SK-N-SH (cell line): ENCODE measurements at regions not wholly inside any gene's neighbourhood (a gene's known extent, or its start where the extent isn't known, plus 50 kb on each side); places are given as distances from the start of the nearest gene placed in this dataset.

Experiments
- CTCF ChIA-PET: fragments of 300-600, 350-600 bp; formaldehyde crosslinking; extraction: SDS; loops from one replicate; lab custom pipeline; 2021; lab: Yijun Ruan, JAX
- POLR2A ChIA-PET: fragments of 350-600 bp; sonication (Branson Sonifier 250); formaldehyde crosslinking; extraction: SDS; loops from one replicate; lab custom pipeline; 2020; ENCODE audit warnings: antibody characterized with exemption, inconsistent platforms; lab: Yijun Ruan, JAX
- DNase-seq: peaks from one replicate; pipeline ENCODE4 v3.0.0; 2012
- H2AFZ ChIP-seq: fragments of 200-600 bp; sonication (generic); 2 replicates; pipeline ENCODE4 v1.8.1; 2016; ENCODE audit warnings: antibody characterized with exemption, mild to moderate bottlenecking, low read depth
- H3F3A ChIP-seq: fragments of 200-600 bp; sonication (generic); replicated peaks from 2 replicates; pipeline ENCODE3; 2016; ENCODE audit warnings: antibody characterized with exemption, mild to moderate bottlenecking; ENCODE audit not compliant: insufficient read depth
- H3K27ac ChIP-seq, 2 experiments: fragments of 200-500 bp in 1 of 2; fragments of 200-600 bp in 1 of 2; sonication (Bioruptor generic) in 1 of 2; sonication (generic), shearing (Covaris generic) in 1 of 2; 2 replicates each; pipeline versions ENCODE4 v1.5.1 to v1.6.1; 2014 to 2016; ENCODE audit warnings: low read depth in 2 of 2, inconsistent platforms in 1 of 2, low read length in 1 of 2, mild to moderate bottlenecking in 1 of 2, mixed read lengths in 1 of 2
- H3K27me3 ChIP-seq: fragments of 200-600 bp; sonication (generic), shearing (Covaris generic); 2 replicates; pipeline ENCODE4 v1.6.1; 2016; ENCODE audit warnings: mixed run types; ENCODE audit not compliant: insufficient read depth
- H3K36me3 ChIP-seq, 2 experiments: fragments of 200-500 bp in 1 of 2; fragments of 200-600 bp in 1 of 2; sonication (Bioruptor generic) in 1 of 2; sonication (generic) in 1 of 2; replicated peaks in 1 of 2; 2 replicates each; pipeline versions ENCODE3 to v1.5.1; 2014 to 2016; ENCODE audit warnings: low read length in 1 of 2, mild to moderate bottlenecking in 1 of 2; ENCODE audit not compliant: insufficient read depth in 2 of 2, control insufficient read depth in 1 of 2
- H3K4me1 ChIP-seq, 2 experiments: fragments of 200-500 bp in 1 of 2; fragments of 200-600 bp in 1 of 2; sonication (Bioruptor generic) in 1 of 2; sonication (generic), shearing (Covaris generic) in 1 of 2; 2 replicates each; pipeline versions ENCODE4 v1.5.1 to v1.6.1; 2014 to 2016; ENCODE audit warnings: low read depth in 1 of 2, low read length in 1 of 2, mixed run types in 1 of 2; ENCODE audit not compliant: insufficient read depth in 2 of 2, control insufficient read depth in 1 of 2
- H3K4me2 ChIP-seq: fragments of 200-600 bp; sonication (generic), shearing (Covaris generic); 2 replicates; pipeline ENCODE4 v1.6.1; 2017; ENCODE audit warnings: mixed run types
- H3K4me3 ChIP-seq, 2 experiments: fragments of 200-500 bp in 1 of 2; fragments of 200-600 bp in 1 of 2; sonication (Bioruptor generic) in 1 of 2; sonication (generic), shearing (Covaris generic) in 1 of 2; 2 replicates each; pipeline versions ENCODE4 v1.5.1 to v1.8.1; 2014 to 2016; ENCODE audit warnings: low read depth in 2 of 2, inconsistent platforms in 1 of 2, low read length in 1 of 2, mild to moderate bottlenecking in 1 of 2, mixed read lengths in 1 of 2, moderate library complexity in 1 of 2
- H3K79me2 ChIP-seq: fragments of 200-600 bp; sonication (generic); 2 replicates; pipeline ENCODE4 v1.8.1; 2017; ENCODE audit warnings: mild to moderate bottlenecking; ENCODE audit not compliant: insufficient read depth
- H3K9ac ChIP-seq: fragments of 200-600 bp; sonication (generic); 2 replicates; pipeline ENCODE4 v1.6.1; 2017; ENCODE audit warnings: mixed run types
- H3K9me2 ChIP-seq: fragments of 200-600 bp; sonication (generic); 2 replicates; pipeline ENCODE4 v1.6.1; 2017; ENCODE audit warnings: mixed run types
- H3K9me3 ChIP-seq: fragments of 200-600 bp; sonication (generic); 2 replicates; pipeline ENCODE4 v1.6.1; 2017; ENCODE audit warnings: mixed run types, mild to moderate bottlenecking, moderate library complexity
- H4K20me1 ChIP-seq: fragments of 200-600 bp; sonication (generic); 2 replicates; pipeline ENCODE4 v1.6.1; 2017; ENCODE audit warnings: mild to moderate bottlenecking, mixed run types; ENCODE audit not compliant: insufficient read depth
- EZH2phosphoT487 ChIP-seq: fragments of 200-600 bp; sonication (generic); IDR thresholded peaks from 2 replicates; pipeline ENCODE4 v1.6.1; 2017; ENCODE audit warnings: low read depth, mixed run types, mild to moderate bottlenecking, antibody characterized with exemption, moderate library complexity, borderline replicate concordance
- FOXJ3 ChIP-seq: sonication (generic); formaldehyde crosslinking; IDR thresholded peaks from 2 replicates; pipeline ENCODE4 v1.5.1; 2020; ENCODE audit warnings: mild to moderate bottlenecking, missing genetic modification reagents
- FOXM1 ChIP-seq: IDR thresholded peaks from 2 replicates; pipeline ENCODE4 v1.4.0; 2012; ENCODE audit warnings: low read depth, mild to moderate bottlenecking
- IRF3 ChIP-seq: fragments of 150-350 bp; IDR thresholded peaks from 2 replicates; pipeline ENCODE4 v1.6.1; 2016; ENCODE audit warnings: mild to moderate bottlenecking, low read depth, low read length
- MAX ChIP-seq: IDR thresholded peaks from 2 replicates; pipeline ENCODE4 v1.4.0; 2012; ENCODE audit warnings: low read depth
- MXI1 ChIP-seq: IDR thresholded peaks from 2 replicates; pipeline ENCODE4 v1.6.1; 2012; ENCODE audit warnings: mild to moderate bottlenecking, low read depth, low read length, improper control_type of control experiment
- NFIC ChIP-seq: IDR thresholded peaks from 2 replicates; pipeline ENCODE4 v1.4.0; 2012; ENCODE audit warnings: borderline replicate concordance
- NRF1 ChIP-seq: IDR thresholded peaks from 2 replicates; pipeline ENCODE4 v1.6.1; 2012; ENCODE audit warnings: low read depth, mild to moderate bottlenecking, low read length
- POLR2AphosphoS5 ChIP-seq: IDR thresholded peaks from 2 replicates; pipeline ENCODE4 v1.6.1; 2012; ENCODE audit warnings: low read depth, low read length
- RCOR1 ChIP-seq: fragments of 150-350 bp; IDR thresholded peaks from 2 replicates; pipeline ENCODE4 v1.6.1; 2017; ENCODE audit warnings: antibody characterized with exemption, low read length
- RFX5 ChIP-seq: IDR thresholded peaks from 2 replicates; pipeline ENCODE4 v1.6.1; 2012; ENCODE audit warnings: mild to moderate bottlenecking, improper control_type of control experiment, low read length
- RXRA ChIP-seq: IDR thresholded peaks from 2 replicates; pipeline ENCODE4 v1.4.0; 2012; ENCODE audit warnings: low read depth, mild to moderate bottlenecking, borderline replicate concordance
- SMC3 ChIP-seq: IDR thresholded peaks from 2 replicates; pipeline ENCODE4 v1.6.1; 2012; ENCODE audit warnings: low read depth, low read length, improper control_type of control experiment
- TCF12 ChIP-seq: IDR thresholded peaks from 2 replicates; pipeline ENCODE4 v1.4.0; 2012
- USF2 ChIP-seq: fragments of 150-350 bp; IDR thresholded peaks from 2 replicates; pipeline ENCODE4 v1.6.1; 2017; ENCODE audit warnings: antibody characterized with exemption, low read length, low read depth, borderline replicate concordance
- YY1 ChIP-seq: IDR thresholded peaks from 2 replicates; pipeline ENCODE4 v1.4.0; 2012; ENCODE audit warnings: low read depth, mild to moderate bottlenecking
- WGBS: methylation state at CpG from one replicate; pipeline ENCODE4 v1.1.6; 2017; ENCODE audit warnings: low lambda C conversion rate; 5-methylcytosine and 5-hydroxymethylcytosine counted together

- no peak overlapping the region for H3K4me3 ChIP-seq
- no peaks in the 10 kb centered on the region for H3K36me3 ChIP-seq
- CTCF ChIA-PET, result interaction anchor here (1.2 kb wide), 1 partner anchor 9 kb away, joined by 5 read pairs; no protein-coding TSS in a partner anchor
- H2AFZ ChIP-seq, result no peak overlapping the region
- 0% methylated on average over 1 of the region's 1 CpG for whole genome bisulfite sequencing
- POLR2A ChIA-PET, result no interaction called here
- no peaks in the 10 kb centered on the region for H3K27me3 ChIP-seq
- no peaks in the 10 kb centered on the region for H4K20me1 ChIP-seq
- H3F3A ChIP-seq, result no peaks in the 10 kb centered on the region
- H3K9ac ChIP-seq, result no peak overlapping the region
- no peaks in the 10 kb centered on the region; the same call in 1 of the 2 replicates for H3K9me3 ChIP-seq
- no peaks in the 10 kb centered on the region for H3K9me2 ChIP-seq
- DNase-seq, result no peak
- H3K79me2 ChIP-seq, result no peaks in the 10 kb centered on the region
- TF ChIP-seq NFIC, result no peak
- no peak for TF ChIP-seq RCOR1
- no peak overlapping the region for H3K27ac ChIP-seq
- H3K4me1 ChIP-seq, result no peaks in the 10 kb centered on the region
- no peak overlapping the region for H3K4me2 ChIP-seq
These were observed 325.4 kb downstream of the PID1 start for GRCh38 chr2:228945710-228946109.

GRCh38 chr2:228942856-228943255 is 328.2 kb downstream of the PID1 start:
- Histone ChIP-seq H3K4me1 (peaks cover 0 to 2% of the 10 kb centered on the region in 2 experiments; a peak in 1 of 4 replicates), H3K36me3 (no peaks in the 10 kb centered on the region), H3K9me2 (no peaks in the 10 kb centered on the region), H3K27me3 (no peaks in the 10 kb centered on the region)
- WGBS, result 19% methylated on average over 2 of the region's 2 CpGs
- TF ChIP-seq IRF3, result no peak
- TF ChIP-seq SMC3, result no peak
- TF ChIP-seq RXRA, result no peak
- no peak for TF ChIP-seq MAX
- no peak for TF ChIP-seq POLR2AphosphoS5
- TF ChIP-seq NFIC, result no peak
- no peak for TF ChIP-seq RFX5
- no peak for TF ChIP-seq USF2
- no peak for TF ChIP-seq TCF12
- TF ChIP-seq EZH2phosphoT487, result no peak
- no peak for TF ChIP-seq FOXM1
- TF ChIP-seq RCOR1, result no peak
- no peak for TF ChIP-seq NRF1
- no peak for TF ChIP-seq YY1
- TF ChIP-seq MXI1, result no peak
- TF ChIP-seq FOXJ3 (CRISPR knock-in tag), result no peak
- TF ChIP-seq, all 33 proteins: peak for 0
- H3K79me2 ChIP-seq, result no peaks in the 10 kb centered on the region
- POLR2A ChIA-PET, result no interaction called here
- H4K20me1 ChIP-seq, result no peaks in the 10 kb centered on the region
- no peak overlapping the region for H3K4me3 ChIP-seq
- no peak for DNase-seq
- no peak overlapping the region for H3K27ac ChIP-seq
- no peak overlapping the region for H3K9ac ChIP-seq
- CTCF ChIA-PET, result no interaction called here
- H3K4me2 ChIP-seq, result no peak overlapping the region
- no peak overlapping the region for H2AFZ ChIP-seq
- no peaks in the 10 kb centered on the region for H3F3A ChIP-seq
- no peaks in the 10 kb centered on the region; the same call in 1 of the 2 replicates for H3K9me3 ChIP-seq
